WTC11 (cell line): ENCODE measurements at regions not wholly inside any gene's neighbourhood (a gene's known extent, or its start where the extent isn't known, plus 50 kb on each side); places are given as distances from the start of the nearest gene placed in this dataset.

Experiments used
- CREB1 ChIP-seq: sonication (generic); formaldehyde crosslinking; IDR thresholded peaks from 2 replicates; pipeline ENCODE4 v1.8.0; 2023; ENCODE audit warnings: mild to moderate bottlenecking, missing genetic modification reagents
- ELF4 ChIP-seq: sonication (generic); formaldehyde crosslinking; IDR thresholded peaks from 2 replicates; pipeline ENCODE4 v1.8.1; 2022; ENCODE audit warnings: low read depth, mild to moderate bottlenecking, moderate library complexity, missing genetic modification reagents
- FOXK1 ChIP-seq: sonication (generic); formaldehyde crosslinking; IDR thresholded peaks from 2 replicates; pipeline ENCODE4 v1.8.0; 2022; ENCODE audit warnings: mild to moderate bottlenecking, moderate library complexity, missing genetic modification reagents
- RELA ChIP-seq: sonication (generic); formaldehyde crosslinking; IDR thresholded peaks from 2 replicates; pipeline ENCODE4 v1.8.1; 2022; ENCODE audit warnings: missing genetic modification reagents, mild to moderate bottlenecking, borderline replicate concordance
- TEAD4 ChIP-seq: sonication (generic); formaldehyde crosslinking; IDR thresholded peaks from 2 replicates; pipeline ENCODE4 v1.8.0; 2022; ENCODE audit warnings: mild to moderate bottlenecking, missing genetic modification reagents
- TF ChIP-seq, protein P1 (sequence below): sonication (generic); formaldehyde crosslinking; IDR thresholded peaks from 2 replicates; pipeline ENCODE4 v1.8.0; 2022; ENCODE audit warnings: mild to moderate bottlenecking, missing genetic modification reagents
- TF ChIP-seq, protein P2 (sequence below): sonication (generic); formaldehyde crosslinking; IDR thresholded peaks from 2 replicates; pipeline ENCODE4 v1.8.1; 2023; ENCODE audit warnings: mild to moderate bottlenecking, missing genetic modification reagents, moderate library complexity
- TF ChIP-seq, protein P3 (sequence below): fragments of 200-600 bp; IDR thresholded peaks from 2 replicates; pipeline ENCODE4 v1.8.0; 2022; ENCODE audit warnings: antibody characterized with exemption

DNA sequence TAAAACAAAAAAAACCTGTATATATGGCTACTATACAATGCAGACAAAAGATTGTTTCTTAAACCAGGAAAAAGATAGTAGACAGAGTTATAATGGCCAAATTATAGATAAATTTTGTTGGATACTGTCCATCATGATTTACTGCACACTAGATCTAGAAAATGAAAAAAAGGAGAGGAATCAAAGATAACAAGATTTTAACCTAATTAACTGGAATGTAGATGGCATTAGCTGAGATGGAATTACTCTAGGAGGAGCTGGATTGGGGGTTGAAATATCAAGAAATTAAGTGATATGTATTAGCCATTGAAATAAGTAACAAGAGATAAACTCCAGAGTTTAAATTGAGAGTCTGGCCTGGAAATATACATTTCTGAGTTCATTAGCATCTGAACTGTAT, 1489.1 kb downstream of the PLA2G4A start:
- TF ChIP-seq ELF4 (CRISPR knock-in tag) (no peak), FOXK1 (CRISPR knock-in tag) (no peak), RELA (no peak), TEAD4 (no peak), CREB1 (CRISPR knock-in tag) (no peak)
- TF ChIP-seq, protein P1, sequence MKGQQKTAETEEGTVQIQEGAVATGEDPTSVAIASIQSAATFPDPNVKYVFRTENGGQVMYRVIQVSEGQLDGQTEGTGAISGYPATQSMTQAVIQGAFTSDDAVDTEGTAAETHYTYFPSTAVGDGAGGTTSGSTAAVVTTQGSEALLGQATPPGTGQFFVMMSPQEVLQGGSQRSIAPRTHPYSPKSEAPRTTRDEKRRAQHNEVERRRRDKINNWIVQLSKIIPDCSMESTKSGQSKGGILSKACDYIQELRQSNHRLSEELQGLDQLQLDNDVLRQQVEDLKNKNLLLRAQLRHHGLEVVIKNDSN (CRISPR knock-in tag): no peak
- TF ChIP-seq, protein P2, sequence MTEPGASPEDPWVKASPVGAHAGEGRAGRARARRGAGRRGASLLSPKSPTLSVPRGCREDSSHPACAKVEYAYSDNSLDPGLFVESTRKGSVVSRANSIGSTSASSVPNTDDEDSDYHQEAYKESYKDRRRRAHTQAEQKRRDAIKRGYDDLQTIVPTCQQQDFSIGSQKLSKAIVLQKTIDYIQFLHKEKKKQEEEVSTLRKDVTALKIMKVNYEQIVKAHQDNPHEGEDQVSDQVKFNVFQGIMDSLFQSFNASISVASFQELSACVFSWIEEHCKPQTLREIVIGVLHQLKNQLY (CRISPR knock-in tag): no peak
- TF ChIP-seq, protein P3, sequence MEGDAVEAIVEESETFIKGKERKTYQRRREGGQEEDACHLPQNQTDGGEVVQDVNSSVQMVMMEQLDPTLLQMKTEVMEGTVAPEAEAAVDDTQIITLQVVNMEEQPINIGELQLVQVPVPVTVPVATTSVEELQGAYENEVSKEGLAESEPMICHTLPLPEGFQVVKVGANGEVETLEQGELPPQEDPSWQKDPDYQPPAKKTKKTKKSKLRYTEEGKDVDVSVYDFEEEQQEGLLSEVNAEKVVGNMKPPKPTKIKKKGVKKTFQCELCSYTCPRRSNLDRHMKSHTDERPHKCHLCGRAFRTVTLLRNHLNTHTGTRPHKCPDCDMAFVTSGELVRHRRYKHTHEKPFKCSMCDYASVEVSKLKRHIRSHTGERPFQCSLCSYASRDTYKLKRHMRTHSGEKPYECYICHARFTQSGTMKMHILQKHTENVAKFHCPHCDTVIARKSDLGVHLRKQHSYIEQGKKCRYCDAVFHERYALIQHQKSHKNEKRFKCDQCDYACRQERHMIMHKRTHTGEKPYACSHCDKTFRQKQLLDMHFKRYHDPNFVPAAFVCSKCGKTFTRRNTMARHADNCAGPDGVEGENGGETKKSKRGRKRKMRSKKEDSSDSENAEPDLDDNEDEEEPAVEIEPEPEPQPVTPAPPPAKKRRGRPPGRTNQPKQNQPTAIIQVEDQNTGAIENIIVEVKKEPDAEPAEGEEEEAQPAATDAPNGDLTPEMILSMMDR: no peak
